ENCODE measurements at regions not wholly inside any gene's neighbourhood (a gene's known extent, or its start where the extent isn't known, plus 50 kb on each side); places are given as distances from the start of the nearest gene placed in this dataset.

- no peak overlapping the region for H3K4me3 Mint-ChIP-seq
- peak; percentile 55 for DNase-seq
Measured at GRCh38 chr3:27653803-27654558, 68.1 kb downstream of the EOMES start.

More at GRCh38 chr3:27653803-27654558, 68.1 kb downstream of the EOMES start:
- H3K23ac ChIP-seq (ENCODE audit: insufficient read length, low read depth, low read length) = no peak overlapping the region
- no peak overlapping the region for H3K14ac ChIP-seq (ENCODE audit: insufficient read depth, low read length)
- no peaks in the 10 kb centered on the region for H3K9me3 ChIP-seq (ENCODE audit: control insufficient read depth, low read depth, low read length)
- Mint-ChIP-seq H3K27me3 (ENCODE audit: low read depth) (no peaks in the 10 kb centered on the region), H3K4me1 (peaks cover 34 to 37% of the 10 kb centered on the region in 2 experiments), H3K9me3 (no peaks in the 10 kb centered on the region; a peak in 1 of 5 replicates), H3K36me3 (ENCODE audit: insufficient read depth in 1 of 3, low read depth in 3 of 3) (no peaks in the 10 kb centered on the region), H3K27ac (peak overlapping the region; percentile 69 to 94 (median 80))
- H3K27ac ChIP-seq (ENCODE audit: insufficient read length, low read depth, low read length) = no peak overlapping the region
- H3T11ph ChIP-seq (ENCODE audit: low read length) = no peak overlapping the region
- H4K91ac ChIP-seq (ENCODE audit: insufficient read length, low read depth, low read length) = no peak overlapping the region
- H2BK12ac ChIP-seq (ENCODE audit: insufficient read length, low read depth, low read length) = no peak overlapping the region
- H3K23me2 ChIP-seq (ENCODE audit: insufficient read length, low read depth, low read length, poor library complexity, severe bottlenecking) = no peaks in the 10 kb centered on the region
- H3K18ac ChIP-seq (ENCODE audit: insufficient read length, low read depth, low read length) = no peak overlapping the region
- no peak overlapping the region for H2BK20ac ChIP-seq (ENCODE audit: low read depth, low read length, poor library complexity, severe bottlenecking)
- H2AFZ ChIP-seq (ENCODE audit: low read length) = no peak overlapping the region
- no peaks in the 10 kb centered on the region for H4K20me1 ChIP-seq (ENCODE audit: control insufficient read depth, insufficient read depth, insufficient read length)
- no peak overlapping the region for H2BK120ac ChIP-seq (ENCODE audit: low read depth, low read length, poor library complexity, severe bottlenecking)
- no peak overlapping the region for H4K8ac ChIP-seq (replicated peaks; ENCODE audit: insufficient read length, low read depth, low read length)
- H3K4me1 ChIP-seq (ENCODE audit: insufficient read depth, low read length) = peaks cover 9% of the 10 kb centered on the region; the same call in 1 of the 2 replicates
- no CpG with 5 or more reads among the region's 3 CpGs for WGBS (ENCODE audit: extremely low coverage, insufficient read length, low lambda C conversion rate)
- no peak overlapping the region for H4K5ac ChIP-seq (ENCODE audit: insufficient read length, low read depth, low read length)
- no peaks in the 10 kb centered on the region for H3K27me3 ChIP-seq (ENCODE audit: insufficient read depth, low read length)
- H3K79me1 ChIP-seq (ENCODE audit: insufficient read depth, low read depth, low read length, poor library complexity, severe bottlenecking) = no peaks in the 10 kb centered on the region
- H3K56ac ChIP-seq (ENCODE audit: insufficient read length, low read depth, low read length) = no peak overlapping the region
- no peak overlapping the region for H3K4ac ChIP-seq (ENCODE audit: low read depth, low read length)
- H2AK5ac ChIP-seq (ENCODE audit: insufficient read length, low read length) = no peak overlapping the region
- H3K4me2 ChIP-seq (ENCODE audit: insufficient read depth, insufficient read length, low read length) = no peak overlapping the region
- TF ChIP-seq CTCF (conservative IDR thresholded peaks at IDR 0.05) = no peak
- H3K79me2 ChIP-seq (ENCODE audit: insufficient read depth, low read length) = no peaks in the 10 kb centered on the region
- H2BK5ac ChIP-seq (ENCODE audit: insufficient read length, low read length) = no peak overlapping the region
- no peak overlapping the region for H2BK15ac ChIP-seq (ENCODE audit: low read depth, low read length)
- H3K9ac ChIP-seq (ENCODE audit: extremely low read depth, insufficient read length, low read length) = no peak overlapping the region
